HG02623 (cell line): ENCODE measurements at regions not wholly inside any gene's neighbourhood (a gene's known extent, or its start where the extent isn't known, plus 50 kb on each side); places are given as distances from the start of the nearest gene placed in this dataset.

Experiments
- ATAC-seq: cut with Tn5 transposase; IDR thresholded peaks from one replicate; pipeline ENCODE4 v1.9.1; 2021; ENCODE audit warnings: moderate library complexity; ENCODE audit not compliant: unreplicated experiment

GRCh38 chr4:1512738-1513660 is 106.8 kb upstream of the NKX1-1 start:
- no peak for ATAC-seq

- ATAC-seq: no peak
Observed at GRCh38 chr4:1512051-1512737, 106.0 kb upstream of the NKX1-1 start.

GRCh38 chr4:1511441-1512041 is 105.3 kb upstream of the NKX1-1 start:
- ATAC-seq: no peak

- no peak for ATAC-seq
Observed at GRCh38 chr4:1510931-1511330, 104.7 kb upstream of the NKX1-1 start.

- no peak for ATAC-seq
Observed at GRCh38 chr4:1509366-1509765, 103.1 kb upstream of the NKX1-1 start.

- no peak for ATAC-seq
Observed at GRCh38 chr4:1508161-1509160, 102.2 kb upstream of the NKX1-1 start.

GRCh38 chr4:1506956-1507721 is 100.9 kb upstream of the NKX1-1 start:
- ATAC-seq: no peak

GRCh38 chr4:1505511-1506460 is 99.5 kb upstream of the NKX1-1 start:
- ATAC-seq: no peak

- ATAC-seq: no peak
Observed at GRCh38 chr4:1504595-1505500, 98.6 kb upstream of the NKX1-1 start.

GRCh38 chr4:1503583-1504471 is 97.6 kb upstream of the NKX1-1 start:
- ATAC-seq: no peak

GRCh38 chr4:1502976-1503375 is 96.7 kb upstream of the NKX1-1 start:
- ATAC-seq: no peak

GRCh38 chr4:1502501-1502886 is 96.3 kb upstream of the NKX1-1 start:
- no peak for ATAC-seq

GRCh38 chr4:1501754-1502500 is 95.7 kb upstream of the NKX1-1 start:
- no peak for ATAC-seq

- ATAC-seq: no peak
Observed at GRCh38 chr4:1500966-1501753, 94.9 kb upstream of the NKX1-1 start.
